ENCODE measurements at regions not wholly inside any gene's neighbourhood (a gene's known extent, or its start where the extent isn't known, plus 50 kb on each side); places are given as distances from the start of the nearest gene placed in this dataset.

GRCh38 chr22:48563118-48563965 is 1264.3 kb downstream of the BRD1 start:
- Histone ChIP-seq H3K9me3 (ENCODE audit: control insufficient read depth, insufficient read depth, low read depth, low read length) (no peaks in the 10 kb centered on the region), H3K36me3 (ENCODE audit: control insufficient read depth in 2 of 2, insufficient read depth in 1 of 2, low read length in 2 of 2) (no peaks in the 10 kb centered on the region), H3K4me1 (ENCODE audit: control insufficient read depth, insufficient read depth, low read length) (no peaks in the 10 kb centered on the region), H3K27ac (ENCODE audit: extremely low read depth, low read depth, low read length) (no peak overlapping the region), H3K4me3 (ENCODE audit: low read depth, low read length) (no peak overlapping the region)
- CTCF ChIA-PET: interaction anchor here (1.1 kb wide), 1 partner anchor 8 kb away, joined by 5 read pairs; no protein-coding TSS in a partner anchor
- TF ChIP-seq, protein P1, sequence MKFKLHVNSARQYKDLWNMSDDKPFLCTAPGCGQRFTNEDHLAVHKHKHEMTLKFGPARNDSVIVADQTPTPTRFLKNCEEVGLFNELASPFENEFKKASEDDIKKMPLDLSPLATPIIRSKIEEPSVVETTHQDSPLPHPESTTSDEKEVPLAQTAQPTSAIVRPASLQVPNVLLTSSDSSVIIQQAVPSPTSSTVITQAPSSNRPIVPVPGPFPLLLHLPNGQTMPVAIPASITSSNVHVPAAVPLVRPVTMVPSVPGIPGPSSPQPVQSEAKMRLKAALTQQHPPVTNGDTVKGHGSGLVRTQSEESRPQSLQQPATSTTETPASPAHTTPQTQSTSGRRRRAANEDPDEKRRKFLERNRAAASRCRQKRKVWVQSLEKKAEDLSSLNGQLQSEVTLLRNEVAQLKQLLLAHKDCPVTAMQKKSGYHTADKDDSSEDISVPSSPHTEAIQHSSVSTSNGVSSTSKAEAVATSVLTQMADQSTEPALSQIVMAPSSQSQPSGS (tag by site-specific recombination; IDR thresholded peaks at IDR 0.05; ENCODE audit: low read depth): no peak
- TF ChIP-seq ZNF10 (tag by site-specific recombination; IDR thresholded peaks at IDR 0.05): no peak
- TF ChIP-seq ZNF335 (tag by site-specific recombination; conservative IDR thresholded peaks at IDR 0.05): no peak
- no peak for TF ChIP-seq AEBP2 (tag by site-specific recombination; IDR thresholded peaks at IDR 0.05; ENCODE audit: borderline replicate concordance)
- TF ChIP-seq, protein P2, sequence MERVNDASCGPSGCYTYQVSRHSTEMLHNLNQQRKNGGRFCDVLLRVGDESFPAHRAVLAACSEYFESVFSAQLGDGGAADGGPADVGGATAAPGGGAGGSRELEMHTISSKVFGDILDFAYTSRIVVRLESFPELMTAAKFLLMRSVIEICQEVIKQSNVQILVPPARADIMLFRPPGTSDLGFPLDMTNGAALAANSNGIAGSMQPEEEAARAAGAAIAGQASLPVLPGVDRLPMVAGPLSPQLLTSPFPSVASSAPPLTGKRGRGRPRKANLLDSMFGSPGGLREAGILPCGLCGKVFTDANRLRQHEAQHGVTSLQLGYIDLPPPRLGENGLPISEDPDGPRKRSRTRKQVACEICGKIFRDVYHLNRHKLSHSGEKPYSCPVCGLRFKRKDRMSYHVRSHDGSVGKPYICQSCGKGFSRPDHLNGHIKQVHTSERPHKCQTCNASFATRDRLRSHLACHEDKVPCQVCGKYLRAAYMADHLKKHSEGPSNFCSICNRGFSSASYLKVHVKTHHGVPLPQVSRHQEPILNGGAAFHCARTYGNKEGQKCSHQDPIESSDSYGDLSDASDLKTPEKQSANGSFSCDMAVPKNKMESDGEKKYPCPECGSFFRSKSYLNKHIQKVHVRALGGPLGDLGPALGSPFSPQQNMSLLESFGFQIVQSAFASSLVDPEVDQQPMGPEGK (tag by site-specific recombination; IDR thresholded peaks at IDR 0.05): no peak
- TF ChIP-seq ZSCAN23 (tag by site-specific recombination; IDR thresholded peaks at IDR 0.05): no peak
- TF ChIP-seq ZNF544 (tag by site-specific recombination; IDR thresholded peaks at IDR 0.05): no peak
- TF ChIP-seq ZNF830 (tag by site-specific recombination; IDR thresholded peaks at IDR 0.05; ENCODE audit: low read depth): no peak
- POLR2A ChIA-PET: no interaction called here

- Histone ChIP-seq H3K27ac (ENCODE audit: extremely low read depth, low read depth, low read length) (no peak overlapping the region), H3K4me3 (ENCODE audit: low read depth, low read length) (no peak overlapping the region), H3K36me3 (ENCODE audit: control insufficient read depth in 2 of 2, insufficient read depth in 1 of 2, low read length in 2 of 2) (no peaks in the 10 kb centered on the region), H3K4me1 (ENCODE audit: control insufficient read depth, insufficient read depth, low read length) (no peaks in the 10 kb centered on the region), H3K9me3 (ENCODE audit: control insufficient read depth, insufficient read depth, low read depth, low read length) (no peaks in the 10 kb centered on the region)
- ChIA-PET CTCF (no interaction called here), POLR2A (no interaction called here)
- no peak for TF ChIP-seq ZNF23 (tag by site-specific recombination; IDR thresholded peaks at IDR 0.05; ENCODE audit: borderline replicate concordance)
- TF ChIP-seq HIC1 (tag by site-specific recombination; IDR thresholded peaks at IDR 0.05): no peak
- no peak for TF ChIP-seq GLI4 (tag by site-specific recombination; IDR thresholded peaks at IDR 0.05)
- TF ChIP-seq OVOL3 (tag by site-specific recombination; IDR thresholded peaks at IDR 0.05): no peak
- TF ChIP-seq RBAK (tag by site-specific recombination; IDR thresholded peaks at IDR 0.05): no peak
- no peak for TF ChIP-seq ZNF148 (tag by site-specific recombination; IDR thresholded peaks at IDR 0.05; ENCODE audit: borderline replicate concordance)
- TF ChIP-seq, protein P3, sequence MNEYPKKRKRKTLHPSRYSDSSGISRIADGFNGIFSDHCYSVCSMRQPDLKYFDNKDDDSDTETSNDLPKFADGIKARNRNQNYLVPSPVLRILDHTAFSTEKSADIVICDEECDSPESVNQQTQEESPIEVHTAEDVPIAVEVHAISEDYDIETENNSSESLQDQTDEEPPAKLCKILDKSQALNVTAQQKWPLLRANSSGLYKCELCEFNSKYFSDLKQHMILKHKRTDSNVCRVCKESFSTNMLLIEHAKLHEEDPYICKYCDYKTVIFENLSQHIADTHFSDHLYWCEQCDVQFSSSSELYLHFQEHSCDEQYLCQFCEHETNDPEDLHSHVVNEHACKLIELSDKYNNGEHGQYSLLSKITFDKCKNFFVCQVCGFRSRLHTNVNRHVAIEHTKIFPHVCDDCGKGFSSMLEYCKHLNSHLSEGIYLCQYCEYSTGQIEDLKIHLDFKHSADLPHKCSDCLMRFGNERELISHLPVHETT (tag by site-specific recombination; IDR thresholded peaks at IDR 0.05): no peak
- TF ChIP-seq, protein P4, sequence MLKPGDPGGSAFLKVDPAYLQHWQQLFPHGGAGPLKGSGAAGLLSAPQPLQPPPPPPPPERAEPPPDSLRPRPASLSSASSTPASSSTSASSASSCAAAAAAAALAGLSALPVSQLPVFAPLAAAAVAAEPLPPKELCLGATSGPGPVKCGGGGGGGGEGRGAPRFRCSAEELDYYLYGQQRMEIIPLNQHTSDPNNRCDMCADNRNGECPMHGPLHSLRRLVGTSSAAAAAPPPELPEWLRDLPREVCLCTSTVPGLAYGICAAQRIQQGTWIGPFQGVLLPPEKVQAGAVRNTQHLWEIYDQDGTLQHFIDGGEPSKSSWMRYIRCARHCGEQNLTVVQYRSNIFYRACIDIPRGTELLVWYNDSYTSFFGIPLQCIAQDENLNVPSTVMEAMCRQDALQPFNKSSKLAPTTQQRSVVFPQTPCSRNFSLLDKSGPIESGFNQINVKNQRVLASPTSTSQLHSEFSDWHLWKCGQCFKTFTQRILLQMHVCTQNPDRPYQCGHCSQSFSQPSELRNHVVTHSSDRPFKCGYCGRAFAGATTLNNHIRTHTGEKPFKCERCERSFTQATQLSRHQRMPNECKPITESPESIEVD (tag by site-specific recombination; IDR thresholded peaks at IDR 0.05): no peak
- no peak for TF ChIP-seq ZNF184 (tag by site-specific recombination; IDR thresholded peaks at IDR 0.05)
- no peak for TF ChIP-seq ZNF48 (tag by site-specific recombination; IDR thresholded peaks at IDR 0.05)
- TF ChIP-seq ZBTB21 (tag by site-specific recombination; IDR thresholded peaks at IDR 0.05): no peak
- no peak for TF ChIP-seq ZNF37A (tag by site-specific recombination; IDR thresholded peaks at IDR 0.05)
- no peak for TF ChIP-seq ZNF174 (tag by site-specific recombination; IDR thresholded peaks at IDR 0.05)
Observed at GRCh38 chr22:48561676-48562075, 1266.0 kb downstream of the BRD1 start.
